ENCODE measurements at regions not wholly inside any gene's neighbourhood (a gene's known extent, or its start where the extent isn't known, plus 50 kb on each side); places are given as distances from the start of the nearest gene placed in this dataset.

DNA sequence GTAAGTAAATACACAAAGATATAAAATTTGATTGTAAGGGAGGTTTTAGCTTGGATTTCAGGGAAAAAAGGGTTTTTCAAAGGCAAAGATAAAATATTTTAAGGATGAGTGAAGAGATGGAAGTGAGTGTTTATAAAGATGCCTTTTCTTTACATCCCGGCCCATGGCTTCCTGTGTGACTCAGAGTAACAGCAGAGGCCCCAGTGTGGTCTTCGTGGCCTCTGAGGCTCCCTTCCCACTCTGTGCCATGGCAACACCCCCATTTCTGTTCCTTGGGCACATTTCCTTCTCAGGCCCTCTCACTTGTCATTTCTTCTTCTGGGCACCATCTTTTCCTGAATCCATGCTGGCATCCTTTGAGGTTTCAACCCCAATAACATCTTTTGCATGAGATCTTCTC, 92.6 kb upstream of the TMEM18 start:
- DNase-seq (ENCODE audit: low spot score), result no peak
- TF ChIP-seq, protein P1, sequence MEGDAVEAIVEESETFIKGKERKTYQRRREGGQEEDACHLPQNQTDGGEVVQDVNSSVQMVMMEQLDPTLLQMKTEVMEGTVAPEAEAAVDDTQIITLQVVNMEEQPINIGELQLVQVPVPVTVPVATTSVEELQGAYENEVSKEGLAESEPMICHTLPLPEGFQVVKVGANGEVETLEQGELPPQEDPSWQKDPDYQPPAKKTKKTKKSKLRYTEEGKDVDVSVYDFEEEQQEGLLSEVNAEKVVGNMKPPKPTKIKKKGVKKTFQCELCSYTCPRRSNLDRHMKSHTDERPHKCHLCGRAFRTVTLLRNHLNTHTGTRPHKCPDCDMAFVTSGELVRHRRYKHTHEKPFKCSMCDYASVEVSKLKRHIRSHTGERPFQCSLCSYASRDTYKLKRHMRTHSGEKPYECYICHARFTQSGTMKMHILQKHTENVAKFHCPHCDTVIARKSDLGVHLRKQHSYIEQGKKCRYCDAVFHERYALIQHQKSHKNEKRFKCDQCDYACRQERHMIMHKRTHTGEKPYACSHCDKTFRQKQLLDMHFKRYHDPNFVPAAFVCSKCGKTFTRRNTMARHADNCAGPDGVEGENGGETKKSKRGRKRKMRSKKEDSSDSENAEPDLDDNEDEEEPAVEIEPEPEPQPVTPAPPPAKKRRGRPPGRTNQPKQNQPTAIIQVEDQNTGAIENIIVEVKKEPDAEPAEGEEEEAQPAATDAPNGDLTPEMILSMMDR (IDR thresholded peaks at IDR 0.05; ENCODE audit: extremely low read depth, missing control alignments), result no peak

DNA sequence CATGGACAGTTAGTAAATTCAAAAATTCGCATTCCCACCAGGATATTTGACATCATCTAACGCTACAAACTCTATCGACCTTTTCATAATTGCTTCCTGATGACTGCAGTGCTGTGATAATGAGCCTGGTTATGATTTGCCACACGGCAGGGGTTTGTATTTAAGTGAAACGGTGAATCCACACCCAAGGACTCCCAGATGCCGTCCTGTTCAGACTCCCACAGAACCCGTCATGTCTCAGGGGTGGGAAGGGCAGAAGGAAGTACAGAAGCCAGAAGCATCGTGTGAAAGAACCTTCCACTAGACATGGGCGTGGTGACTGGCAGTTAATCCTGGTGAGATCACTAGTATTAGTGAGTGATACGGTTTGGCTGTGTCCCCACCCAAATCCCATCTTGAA, 91.2 kb upstream of the TMEM18 start:
- no peak for DNase-seq (ENCODE audit: low spot score)
- TF ChIP-seq, protein P1 (IDR thresholded peaks at IDR 0.05; ENCODE audit: extremely low read depth, missing control alignments), result no peak

DNA sequence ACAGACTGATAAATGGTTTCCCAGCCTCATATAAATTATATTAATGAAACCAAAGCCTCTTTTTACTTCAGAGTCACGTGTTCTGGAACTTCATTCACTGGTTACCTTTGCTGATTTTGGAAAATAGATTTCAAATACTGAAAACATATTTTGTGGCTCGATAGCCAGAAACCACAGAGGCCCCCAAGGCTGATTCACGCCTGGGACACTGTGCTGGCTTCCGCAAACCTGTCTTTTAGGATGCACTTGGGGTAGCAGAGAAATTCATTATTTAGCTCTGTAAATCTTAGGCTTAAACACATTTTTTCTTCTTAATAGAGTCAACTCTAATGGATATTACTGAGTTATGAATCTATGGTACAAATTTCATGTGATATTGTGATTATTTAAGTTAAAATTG, 90.7 kb upstream of the TMEM18 start:
- TF ChIP-seq, protein P1 (IDR thresholded peaks at IDR 0.05; ENCODE audit: extremely low read depth, missing control alignments), result no peak
- DNase-seq (ENCODE audit: low spot score), result no peak

DNA sequence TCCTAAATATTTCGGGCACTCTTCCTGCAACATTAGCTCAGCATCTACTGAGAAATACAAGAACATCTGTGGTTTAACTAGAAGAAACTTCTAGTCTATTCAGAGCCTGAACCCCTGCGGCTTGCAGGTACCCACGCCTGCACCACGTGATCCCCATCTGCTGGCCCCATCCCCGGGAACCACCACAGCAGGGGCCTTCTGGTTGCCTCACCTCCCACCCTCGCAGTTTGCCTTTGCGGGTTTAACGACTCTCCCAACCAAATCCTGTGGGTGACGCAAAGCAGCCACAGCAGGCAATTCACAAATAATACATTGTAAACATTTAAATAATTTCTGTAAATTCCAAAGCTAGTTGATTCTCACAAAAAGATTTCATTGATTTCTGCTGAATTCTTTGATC, 90.2 kb upstream of the TMEM18 start:
- no peak for DNase-seq (ENCODE audit: low spot score)
- TF ChIP-seq, protein P1 (IDR thresholded peaks at IDR 0.05; ENCODE audit: extremely low read depth, missing control alignments), result no peak

DNA sequence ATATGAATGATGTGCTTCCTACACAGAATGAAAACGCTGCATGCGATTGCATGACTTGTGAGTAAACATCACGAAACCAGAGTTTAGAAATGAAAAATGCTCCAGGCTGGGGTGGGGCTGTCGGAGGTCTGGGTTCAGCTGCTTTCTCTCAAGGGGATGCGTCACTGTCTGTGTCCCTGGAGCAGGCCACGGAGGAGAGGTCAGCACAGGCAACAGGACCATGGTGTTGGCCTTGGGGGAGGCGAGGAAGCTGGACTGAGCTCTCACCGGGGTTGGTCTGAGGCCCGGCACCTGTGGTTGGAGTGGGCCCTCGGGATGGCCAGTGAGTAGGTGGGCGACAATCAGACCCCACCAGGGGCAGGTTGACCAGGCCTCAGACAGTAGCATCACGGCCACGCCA, 89.0 kb upstream of the TMEM18 start:
- no peak for DNase-seq (ENCODE audit: low spot score)
- TF ChIP-seq, protein P1 (IDR thresholded peaks at IDR 0.05; ENCODE audit: extremely low read depth, missing control alignments), result no peak

DNA sequence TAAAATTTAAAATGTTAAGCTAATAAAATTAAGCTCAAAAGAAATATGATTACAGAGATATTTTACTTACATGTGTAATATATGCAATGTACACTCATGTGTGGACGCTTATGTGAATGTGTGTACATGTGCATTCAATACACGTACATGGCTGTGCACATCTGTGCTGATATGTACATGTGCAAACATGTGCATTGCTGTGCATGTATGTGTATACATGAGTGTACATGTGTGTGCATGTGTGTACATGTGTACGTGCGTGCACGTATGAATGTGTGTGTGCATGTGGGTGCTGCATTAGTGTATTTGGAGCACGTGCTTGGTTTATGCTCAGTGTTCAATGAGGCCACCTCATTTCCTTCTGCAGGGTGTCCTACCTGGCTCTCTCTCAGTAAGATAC, 88.2 kb upstream of the TMEM18 start:
- TF ChIP-seq, protein P1 (IDR thresholded peaks at IDR 0.05; ENCODE audit: extremely low read depth, missing control alignments), result no peak
- no peak for DNase-seq (ENCODE audit: low spot score)

DNA sequence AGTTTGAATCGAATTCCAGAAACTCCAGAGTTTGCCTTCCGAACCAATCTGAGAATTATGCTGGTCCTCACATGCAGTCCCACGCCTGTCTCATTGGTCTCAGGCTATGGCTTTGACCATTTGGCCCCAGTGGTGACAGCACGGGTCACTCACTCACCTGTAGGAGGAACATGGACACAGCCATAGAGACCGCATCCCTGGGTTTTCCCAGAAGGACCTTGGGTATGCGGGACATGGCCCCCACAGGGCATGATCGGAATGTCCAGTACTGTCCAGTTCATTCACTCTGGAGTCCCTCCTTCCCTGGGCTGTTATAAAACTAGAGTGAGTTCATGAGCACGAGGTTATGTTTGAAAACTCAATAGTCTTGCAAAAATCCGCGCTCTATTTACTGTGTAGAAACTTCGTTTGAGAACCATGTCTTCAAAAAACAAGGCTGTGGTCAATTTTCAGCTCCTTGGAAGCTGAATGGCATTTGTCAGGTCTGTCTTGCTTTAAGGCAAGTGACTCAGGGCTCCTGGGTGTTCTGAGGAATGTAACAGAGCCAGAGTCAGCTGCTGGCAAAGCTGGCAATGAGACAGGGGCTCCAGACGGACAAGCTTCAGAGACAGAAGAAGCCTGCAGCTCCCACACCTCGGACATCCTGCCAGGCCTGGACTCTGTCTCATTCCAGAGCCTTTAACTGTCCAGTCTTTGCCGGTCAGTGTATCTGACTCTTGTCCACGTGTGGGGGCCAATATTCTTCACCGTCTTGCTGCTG, 86.7 kb upstream of the TMEM18 start:
- TF ChIP-seq, protein P1 (IDR thresholded peaks at IDR 0.05; ENCODE audit: extremely low read depth, missing control alignments), result no peak
- no peak for DNase-seq (ENCODE audit: low spot score)

All from GM20000 (cell line).